ENCODE measurements at regions not wholly inside any gene's neighbourhood (a gene's known extent, or its start where the extent isn't known, plus 50 kb on each side); places are given as distances from the start of the nearest gene placed in this dataset.

- TF ChIP-seq CTCF (IDR thresholded peaks at IDR 0.05; ENCODE audit: poor library complexity), result no peak
- no peak for TF ChIP-seq EZH2 (IDR thresholded peaks at IDR 0.05; ENCODE audit: borderline replicate concordance)
Observed at GRCh38 chr2:100628506-100628905, 65.7 kb downstream of the PDCL3 start.
